ENCODE measurements at regions not wholly inside any gene's neighbourhood (a gene's known extent, or its start where the extent isn't known, plus 50 kb on each side); places are given as distances from the start of the nearest gene placed in this dataset.

GRCh38 chr12:129959889-129960288 is 56.1 kb upstream of the TMEM132D start:
- intact Hi-C loops (cut with micrococcal nuclease) = no loop called here
- no peaks in the 10 kb centered on the region for H3K4me1 ChIP-seq (ENCODE audit: control insufficient read depth, insufficient read depth, low read length)
- ATAC-seq (no peak), DNase-seq (no peak)
- no peaks in the 10 kb centered on the region for H3K4me1 Mint-ChIP-seq
- TF ChIP-seq, protein P1, sequence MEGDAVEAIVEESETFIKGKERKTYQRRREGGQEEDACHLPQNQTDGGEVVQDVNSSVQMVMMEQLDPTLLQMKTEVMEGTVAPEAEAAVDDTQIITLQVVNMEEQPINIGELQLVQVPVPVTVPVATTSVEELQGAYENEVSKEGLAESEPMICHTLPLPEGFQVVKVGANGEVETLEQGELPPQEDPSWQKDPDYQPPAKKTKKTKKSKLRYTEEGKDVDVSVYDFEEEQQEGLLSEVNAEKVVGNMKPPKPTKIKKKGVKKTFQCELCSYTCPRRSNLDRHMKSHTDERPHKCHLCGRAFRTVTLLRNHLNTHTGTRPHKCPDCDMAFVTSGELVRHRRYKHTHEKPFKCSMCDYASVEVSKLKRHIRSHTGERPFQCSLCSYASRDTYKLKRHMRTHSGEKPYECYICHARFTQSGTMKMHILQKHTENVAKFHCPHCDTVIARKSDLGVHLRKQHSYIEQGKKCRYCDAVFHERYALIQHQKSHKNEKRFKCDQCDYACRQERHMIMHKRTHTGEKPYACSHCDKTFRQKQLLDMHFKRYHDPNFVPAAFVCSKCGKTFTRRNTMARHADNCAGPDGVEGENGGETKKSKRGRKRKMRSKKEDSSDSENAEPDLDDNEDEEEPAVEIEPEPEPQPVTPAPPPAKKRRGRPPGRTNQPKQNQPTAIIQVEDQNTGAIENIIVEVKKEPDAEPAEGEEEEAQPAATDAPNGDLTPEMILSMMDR (IDR thresholded peaks at IDR 0.05) = no peak
- WGBS (ENCODE audit: insufficient coverage) = 44% methylated on average over 2 of the region's 3 CpGs
- peaks cover 2 to 14% of the 10 kb centered on the region in 2 donors for H3K27me3 Mint-ChIP-seq (ENCODE audit: low read depth in 2 of 2)
- no peaks in the 10 kb centered on the region for H3K27me3 ChIP-seq (ENCODE audit: control insufficient read depth, insufficient read depth, low read length)
- H3K27ac ChIP-seq (ENCODE audit: low read length) = no peak overlapping the region
- H3K36me3 Mint-ChIP-seq = no peaks in the 10 kb centered on the region
- peaks cover 3% of the 10 kb centered on the region for H3K9me3 ChIP-seq (ENCODE audit: control insufficient read depth, insufficient read depth, low read length)
- H3K4me3 ChIP-seq (ENCODE audit: low read length) = no peak overlapping the region
- H3K27ac Mint-ChIP-seq = no peak overlapping the region
- no peaks in the 10 kb centered on the region for H3K36me3 ChIP-seq (ENCODE audit: control insufficient read depth, insufficient read depth, low read length)
- H3K4me3 Mint-ChIP-seq = no peak overlapping the region
- no peaks in the 10 kb centered on the region for H3K9me3 Mint-ChIP-seq

- no peaks in the 10 kb centered on the region for H3K36me3 Mint-ChIP-seq
- H3K27ac Mint-ChIP-seq = no peak overlapping the region
- no peak overlapping the region for H3K4me3 Mint-ChIP-seq
- Histone ChIP-seq H3K27me3 (ENCODE audit: control insufficient read depth, insufficient read depth, low read length) (no peaks in the 10 kb centered on the region), H3K9me3 (ENCODE audit: control insufficient read depth, insufficient read depth, low read length) (peaks cover 3% of the 10 kb centered on the region), H3K4me1 (ENCODE audit: control insufficient read depth, insufficient read depth, low read length) (no peaks in the 10 kb centered on the region), H3K27ac (ENCODE audit: low read length) (no peak overlapping the region), H3K4me3 (ENCODE audit: low read length) (no peak overlapping the region), H3K36me3 (ENCODE audit: control insufficient read depth, insufficient read depth, low read length) (no peaks in the 10 kb centered on the region)
- no peaks in the 10 kb centered on the region for H3K9me3 Mint-ChIP-seq
- TF ChIP-seq, protein P1 (IDR thresholded peaks at IDR 0.05) = no peak
- no peak for DNase-seq
- no peaks in the 10 kb centered on the region for H3K4me1 Mint-ChIP-seq
- intact Hi-C loops (cut with micrococcal nuclease) = no loop called here
- no peak for ATAC-seq
- 72% methylated on average over 2 of the region's 4 CpGs for WGBS (ENCODE audit: insufficient coverage)
- peaks cover 5 to 14% of the 10 kb centered on the region in 2 donors for H3K27me3 Mint-ChIP-seq (ENCODE audit: low read depth in 2 of 2)
Measured at GRCh38 chr12:129961091-129961490, 57.3 kb upstream of the TMEM132D start.

DNA sequence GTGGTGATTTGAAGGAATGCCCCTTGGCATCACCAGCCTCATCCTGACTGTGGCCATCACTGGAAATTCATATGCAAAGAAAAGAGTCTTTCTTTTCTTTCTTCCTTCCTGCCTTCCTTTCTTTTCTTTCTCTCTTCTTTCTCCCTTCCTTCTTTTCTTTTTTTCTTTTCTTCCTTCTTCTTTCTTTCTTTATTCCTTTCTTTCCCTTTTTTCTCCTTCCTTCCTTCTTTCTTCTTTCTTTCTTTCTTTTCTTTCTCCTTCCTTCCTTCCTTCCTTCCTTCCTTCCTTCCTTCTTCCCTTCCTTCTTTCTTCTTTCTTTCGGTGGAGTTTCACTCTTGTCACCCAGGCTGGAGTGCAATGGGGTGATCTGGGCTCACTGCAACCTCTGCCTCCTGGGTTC is 58.0 kb upstream of the TMEM132D start:
- peaks cover 3% of the 10 kb centered on the region for H3K9me3 ChIP-seq (ENCODE audit: control insufficient read depth, insufficient read depth, low read length)
- DNase-seq (no peak), ATAC-seq (no peak)
- Mint-ChIP-seq H3K27ac (no peak overlapping the region), H3K36me3 (no peaks in the 10 kb centered on the region), H3K9me3 (no peaks in the 10 kb centered on the region), H3K27me3 (ENCODE audit: low read depth in 2 of 2) (peaks cover 8 to 14% of the 10 kb centered on the region in 2 donors), H3K4me1 (no peaks in the 10 kb centered on the region), H3K4me3 (no peak overlapping the region)
- H3K4me3 ChIP-seq (ENCODE audit: low read length) = no peak overlapping the region
- 67% methylated on average over 1 of the region's 1 CpG for WGBS (ENCODE audit: insufficient coverage)
- no peaks in the 10 kb centered on the region for H3K4me1 ChIP-seq (ENCODE audit: control insufficient read depth, insufficient read depth, low read length)
- intact Hi-C loops (cut with micrococcal nuclease) = no loop called here
- no peak overlapping the region for H3K27ac ChIP-seq (ENCODE audit: low read length)
- TF ChIP-seq, protein P1 (IDR thresholded peaks at IDR 0.05) = no peak
- H3K36me3 ChIP-seq (ENCODE audit: control insufficient read depth, insufficient read depth, low read length) = no peaks in the 10 kb centered on the region
- H3K27me3 ChIP-seq (ENCODE audit: control insufficient read depth, insufficient read depth, low read length) = no peaks in the 10 kb centered on the region

- Histone ChIP-seq H3K4me3 (ENCODE audit: low read length) (no peak overlapping the region), H3K27ac (ENCODE audit: low read length) (no peak overlapping the region), H3K4me1 (ENCODE audit: control insufficient read depth, insufficient read depth, low read length) (no peaks in the 10 kb centered on the region), H3K9me3 (ENCODE audit: control insufficient read depth, insufficient read depth, low read length) (peaks cover 3% of the 10 kb centered on the region), H3K36me3 (ENCODE audit: control insufficient read depth, insufficient read depth, low read length) (no peaks in the 10 kb centered on the region), H3K27me3 (ENCODE audit: control insufficient read depth, insufficient read depth, low read length) (no peaks in the 10 kb centered on the region)
- Mint-ChIP-seq H3K36me3 (no peaks in the 10 kb centered on the region), H3K4me3 (no peak overlapping the region), H3K4me1 (no peaks in the 10 kb centered on the region), H3K9me3 (no peaks in the 10 kb centered on the region), H3K27ac (no peak overlapping the region), H3K27me3 (ENCODE audit: low read depth in 2 of 2) (peaks cover 8 to 14% of the 10 kb centered on the region in 2 donors)
- WGBS (ENCODE audit: insufficient coverage) = 86% methylated on average over 7 of the region's 7 CpGs
- DNase-seq (no peak), ATAC-seq (no peak)
- intact Hi-C loops (cut with micrococcal nuclease) = no loop called here
- TF ChIP-seq, protein P1 (IDR thresholded peaks at IDR 0.05) = no peak
Measured at GRCh38 chr12:129964300-129964699, 60.5 kb upstream of the TMEM132D start.
